ENCODE measurements at regions not wholly inside any gene's neighbourhood (a gene's known extent, or its start where the extent isn't known, plus 50 kb on each side); places are given as distances from the start of the nearest gene placed in this dataset.

- TF ChIP-seq, protein P1, sequence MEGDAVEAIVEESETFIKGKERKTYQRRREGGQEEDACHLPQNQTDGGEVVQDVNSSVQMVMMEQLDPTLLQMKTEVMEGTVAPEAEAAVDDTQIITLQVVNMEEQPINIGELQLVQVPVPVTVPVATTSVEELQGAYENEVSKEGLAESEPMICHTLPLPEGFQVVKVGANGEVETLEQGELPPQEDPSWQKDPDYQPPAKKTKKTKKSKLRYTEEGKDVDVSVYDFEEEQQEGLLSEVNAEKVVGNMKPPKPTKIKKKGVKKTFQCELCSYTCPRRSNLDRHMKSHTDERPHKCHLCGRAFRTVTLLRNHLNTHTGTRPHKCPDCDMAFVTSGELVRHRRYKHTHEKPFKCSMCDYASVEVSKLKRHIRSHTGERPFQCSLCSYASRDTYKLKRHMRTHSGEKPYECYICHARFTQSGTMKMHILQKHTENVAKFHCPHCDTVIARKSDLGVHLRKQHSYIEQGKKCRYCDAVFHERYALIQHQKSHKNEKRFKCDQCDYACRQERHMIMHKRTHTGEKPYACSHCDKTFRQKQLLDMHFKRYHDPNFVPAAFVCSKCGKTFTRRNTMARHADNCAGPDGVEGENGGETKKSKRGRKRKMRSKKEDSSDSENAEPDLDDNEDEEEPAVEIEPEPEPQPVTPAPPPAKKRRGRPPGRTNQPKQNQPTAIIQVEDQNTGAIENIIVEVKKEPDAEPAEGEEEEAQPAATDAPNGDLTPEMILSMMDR (IDR thresholded peaks at IDR 0.05 in 4 of 5, conservative IDR thresholded peaks at IDR 0.05 in 1 of 5), result no peak
- TF ChIP-seq POLR2A (IDR thresholded peaks at IDR 0.05), result no peak
These were observed 173.1 kb downstream of the FTCDNL1 start for GRCh38 chr2:199677881-199678280.
